ENCODE measurements at regions not wholly inside any gene's neighbourhood (a gene's known extent, or its start where the extent isn't known, plus 50 kb on each side); places are given as distances from the start of the nearest gene placed in this dataset.

DNA sequence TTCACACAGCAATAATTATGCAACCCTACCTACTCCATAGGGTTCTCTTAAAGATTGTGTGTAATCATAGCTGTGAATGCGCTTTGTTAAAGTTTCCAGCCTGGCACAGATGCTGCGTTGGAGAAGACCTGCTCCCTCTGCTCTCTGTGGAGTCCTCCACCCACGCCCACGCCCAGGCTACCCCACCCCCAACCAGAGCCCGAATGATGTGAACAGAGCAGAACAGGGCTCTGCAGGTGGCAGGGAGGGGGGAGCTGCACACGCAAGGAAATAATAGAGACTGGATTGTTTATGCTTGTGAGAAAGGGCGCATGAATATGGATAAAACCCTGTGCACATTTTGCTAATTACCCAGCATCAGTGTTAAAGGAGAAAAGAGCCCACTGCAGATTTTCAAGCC is 447.5 kb downstream of the BCL11A start:
- TF ChIP-seq, protein P1, sequence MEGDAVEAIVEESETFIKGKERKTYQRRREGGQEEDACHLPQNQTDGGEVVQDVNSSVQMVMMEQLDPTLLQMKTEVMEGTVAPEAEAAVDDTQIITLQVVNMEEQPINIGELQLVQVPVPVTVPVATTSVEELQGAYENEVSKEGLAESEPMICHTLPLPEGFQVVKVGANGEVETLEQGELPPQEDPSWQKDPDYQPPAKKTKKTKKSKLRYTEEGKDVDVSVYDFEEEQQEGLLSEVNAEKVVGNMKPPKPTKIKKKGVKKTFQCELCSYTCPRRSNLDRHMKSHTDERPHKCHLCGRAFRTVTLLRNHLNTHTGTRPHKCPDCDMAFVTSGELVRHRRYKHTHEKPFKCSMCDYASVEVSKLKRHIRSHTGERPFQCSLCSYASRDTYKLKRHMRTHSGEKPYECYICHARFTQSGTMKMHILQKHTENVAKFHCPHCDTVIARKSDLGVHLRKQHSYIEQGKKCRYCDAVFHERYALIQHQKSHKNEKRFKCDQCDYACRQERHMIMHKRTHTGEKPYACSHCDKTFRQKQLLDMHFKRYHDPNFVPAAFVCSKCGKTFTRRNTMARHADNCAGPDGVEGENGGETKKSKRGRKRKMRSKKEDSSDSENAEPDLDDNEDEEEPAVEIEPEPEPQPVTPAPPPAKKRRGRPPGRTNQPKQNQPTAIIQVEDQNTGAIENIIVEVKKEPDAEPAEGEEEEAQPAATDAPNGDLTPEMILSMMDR (IDR thresholded peaks at IDR 0.05): no peak
- no peak for TF ChIP-seq POLR2A (IDR thresholded peaks at IDR 0.05)
